ENCODE measurements at regions not wholly inside any gene's neighbourhood (a gene's known extent, or its start where the extent isn't known, plus 50 kb on each side); places are given as distances from the start of the nearest gene placed in this dataset.
"Not testable (repeated sequence)": the region's sequence is repeated elsewhere in the genome, so short reads cannot be mapped to it uniquely, and the experiment has no call there.

GRCh38 chr7:109473172-109473571, 903.5 kb downstream of the DNAJB9 start:
- TF ChIP-seq, protein P1, sequence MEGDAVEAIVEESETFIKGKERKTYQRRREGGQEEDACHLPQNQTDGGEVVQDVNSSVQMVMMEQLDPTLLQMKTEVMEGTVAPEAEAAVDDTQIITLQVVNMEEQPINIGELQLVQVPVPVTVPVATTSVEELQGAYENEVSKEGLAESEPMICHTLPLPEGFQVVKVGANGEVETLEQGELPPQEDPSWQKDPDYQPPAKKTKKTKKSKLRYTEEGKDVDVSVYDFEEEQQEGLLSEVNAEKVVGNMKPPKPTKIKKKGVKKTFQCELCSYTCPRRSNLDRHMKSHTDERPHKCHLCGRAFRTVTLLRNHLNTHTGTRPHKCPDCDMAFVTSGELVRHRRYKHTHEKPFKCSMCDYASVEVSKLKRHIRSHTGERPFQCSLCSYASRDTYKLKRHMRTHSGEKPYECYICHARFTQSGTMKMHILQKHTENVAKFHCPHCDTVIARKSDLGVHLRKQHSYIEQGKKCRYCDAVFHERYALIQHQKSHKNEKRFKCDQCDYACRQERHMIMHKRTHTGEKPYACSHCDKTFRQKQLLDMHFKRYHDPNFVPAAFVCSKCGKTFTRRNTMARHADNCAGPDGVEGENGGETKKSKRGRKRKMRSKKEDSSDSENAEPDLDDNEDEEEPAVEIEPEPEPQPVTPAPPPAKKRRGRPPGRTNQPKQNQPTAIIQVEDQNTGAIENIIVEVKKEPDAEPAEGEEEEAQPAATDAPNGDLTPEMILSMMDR (IDR thresholded peaks at IDR 0.05), result no peak
- ATAC-seq (no peak), DNase-seq (no peak)
- no peaks in the 10 kb centered on the region for H3K9me3 ChIP-seq
- WGBS, 3 donors, result 85 to 94% (median 91%) methylated on average over 1 of the region's 1 CpG
- H3K27me3 ChIP-seq (ENCODE audit: insufficient read depth in 3 of 3, low read length in 2 of 3), result no peaks in the 10 kb centered on the region
- H3K36me3 ChIP-seq (ENCODE audit: insufficient read depth in 1 of 2, low read depth in 1 of 2), result no peaks in the 10 kb centered on the region
- no peak overlapping the region for H3K4me3 ChIP-seq
- intact Hi-C loops (cut with DNase I), result no loop called here
- no peak overlapping the region for H3K27ac ChIP-seq
- no peaks in the 10 kb centered on the region for H3K4me1 ChIP-seq

GRCh38 chr7:109476409-109476808, 906.7 kb downstream of the DNAJB9 start:
- no peak overlapping the region for H3K4me3 ChIP-seq
- H3K27ac ChIP-seq, result no peak overlapping the region
- no peaks in the 10 kb centered on the region for H3K36me3 ChIP-seq (ENCODE audit: insufficient read depth in 1 of 2, low read depth in 1 of 2)
- TF ChIP-seq, protein P1 (IDR thresholded peaks at IDR 0.05), result no peak
- H3K27me3 ChIP-seq (ENCODE audit: insufficient read depth in 3 of 3, low read length in 2 of 3), result no peaks in the 10 kb centered on the region
- no peaks in the 10 kb centered on the region for H3K4me1 ChIP-seq
- no peak for DNase-seq
- intact Hi-C loops (cut with DNase I), result no loop called here
- ATAC-seq, result no peak
- WGBS, 3 donors, result 87 to 90% (median 88%) methylated on average over 3 of the region's 3 CpGs
- no peaks in the 10 kb centered on the region for H3K9me3 ChIP-seq

DNA sequence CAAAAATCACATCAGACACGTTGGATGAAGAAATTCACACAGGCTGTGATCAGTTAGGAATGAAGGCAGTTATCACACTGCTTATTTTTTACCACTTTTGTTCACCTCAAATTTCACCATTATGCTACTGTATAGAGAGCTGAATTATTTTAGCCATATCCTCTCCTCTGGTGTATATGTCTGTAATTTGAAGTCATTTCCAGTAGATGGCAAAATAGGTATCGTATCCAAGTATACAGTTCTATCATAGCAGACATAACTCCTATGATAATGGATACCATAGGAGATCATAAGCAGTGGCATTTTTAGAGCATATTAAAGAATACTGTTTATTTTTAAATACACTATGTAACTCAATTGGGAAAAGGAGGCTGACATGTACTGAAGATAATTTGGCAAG, 909.7 kb downstream of the DNAJB9 start:
- TF ChIP-seq, protein P1 (IDR thresholded peaks at IDR 0.05), result no peak

DNA sequence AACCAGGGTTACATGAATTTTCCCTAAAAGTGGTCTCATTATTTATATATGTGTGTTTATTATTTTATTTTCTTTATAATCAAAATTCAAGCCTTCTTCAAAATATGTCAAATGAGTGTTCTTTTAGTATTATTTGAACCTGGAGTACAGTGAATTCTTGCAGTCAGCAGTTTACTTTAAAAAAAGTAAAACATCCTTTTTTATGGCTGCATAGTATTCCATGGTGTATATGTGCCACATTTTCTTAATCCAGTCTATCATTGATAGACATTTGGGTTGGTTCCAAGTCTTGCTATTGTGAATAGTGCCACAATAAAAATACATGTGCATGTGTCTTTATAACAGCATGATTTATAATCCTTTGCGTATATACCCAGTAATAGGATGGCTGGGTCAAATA, 920.9 kb downstream of the DNAJB9 start:
- H3K4me3 ChIP-seq; H3K9me3 ChIP-seq; H3K27me3 ChIP-seq (ENCODE audit: insufficient read depth in 3 of 3, low read length in 2 of 3); DNase-seq; ATAC-seq; intact Hi-C loops (cut with DNase I); H3K36me3 ChIP-seq (ENCODE audit: insufficient read depth in 1 of 2, low read depth in 1 of 2); H3K27ac ChIP-seq; H3K4me1 ChIP-seq: not testable (repeated sequence)
- 97 to 100% (median 98%) methylated on average over 1 of the region's 1 CpG for WGBS, 3 donors

More for the DNA sequence above, 909.7 kb downstream of the DNAJB9 start:
- Histone ChIP-seq H3K4me1 (no peaks in the 10 kb centered on the region), H3K4me3 (no peak overlapping the region), H3K9me3 (no peaks in the 10 kb centered on the region), H3K27me3 (ENCODE audit: insufficient read depth in 3 of 3, low read length in 2 of 3) (no peaks in the 10 kb centered on the region), H3K36me3 (ENCODE audit: insufficient read depth in 1 of 2, low read depth in 1 of 2) (no peaks in the 10 kb centered on the region), H3K27ac (no peak overlapping the region)
- intact Hi-C loops (cut with DNase I), result no loop called here
- ATAC-seq, result no peak
- WGBS, 3 donors, result 34 to 52% (median 46%) methylated on average over 2 of the region's 2 CpGs
- no peak for DNase-seq

- H3K4me3 ChIP-seq, result no peak overlapping the region
- TF ChIP-seq, protein P1 (IDR thresholded peaks at IDR 0.05), result no peak
- H3K36me3 ChIP-seq (ENCODE audit: insufficient read depth in 1 of 2, low read depth in 1 of 2), result no peaks in the 10 kb centered on the region
- no peaks in the 10 kb centered on the region for H3K4me1 ChIP-seq
- no peak for DNase-seq
- WGBS, 3 donors, result 78 to 83% (median 81%) methylated on average over 5 of the region's 5 CpGs
- H3K9me3 ChIP-seq, result no peaks in the 10 kb centered on the region
- intact Hi-C loops (cut with DNase I), result no loop called here
- H3K27ac ChIP-seq, result no peak overlapping the region
- no peak for ATAC-seq
- no peaks in the 10 kb centered on the region for H3K27me3 ChIP-seq (ENCODE audit: insufficient read depth in 3 of 3, low read length in 2 of 3)
These were observed 927.4 kb downstream of the DNAJB9 start for GRCh38 chr7:109497053-109497452.
